ENCODE measurements at regions not wholly inside any gene's neighbourhood (a gene's known extent, or its start where the extent isn't known, plus 50 kb on each side); places are given as distances from the start of the nearest gene placed in this dataset.

DNA sequence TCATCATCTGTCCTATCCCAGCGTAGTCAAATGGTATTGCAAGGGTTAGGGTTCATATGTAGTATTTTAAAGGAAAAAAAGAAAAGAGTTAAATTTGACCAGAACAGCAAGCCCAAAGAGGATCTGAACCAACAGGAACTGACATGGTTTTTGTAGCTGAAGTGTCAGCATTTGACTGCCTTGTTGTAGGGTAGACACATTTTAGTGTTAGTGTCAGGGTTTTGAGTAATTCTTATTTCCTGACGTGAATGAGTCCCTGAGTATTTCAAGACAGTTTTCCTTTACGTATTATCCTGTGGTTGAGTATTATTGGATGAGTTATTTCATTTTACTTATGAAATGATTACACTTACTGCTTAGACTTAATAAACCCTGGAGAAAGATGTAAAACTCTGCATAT, 173.3 kb upstream of the ZEB2 start:
- no peak overlapping the region for H3K4me3 ChIP-seq (ENCODE audit: low read depth, low read length)
- TF ChIP-seq CTCF (IDR thresholded peaks at IDR 0.05; ENCODE audit: insufficient read depth, low read depth, low read length) = no peak

GRCh38 chr2:144692661-144693060, 172.7 kb upstream of the ZEB2 start:
- TF ChIP-seq CTCF (IDR thresholded peaks at IDR 0.05; ENCODE audit: insufficient read depth, low read depth, low read length) = no peak

More for the DNA sequence above, 173.3 kb upstream of the ZEB2 start:
- DNase-seq (ENCODE audit: low read depth) = no peak

DNA sequence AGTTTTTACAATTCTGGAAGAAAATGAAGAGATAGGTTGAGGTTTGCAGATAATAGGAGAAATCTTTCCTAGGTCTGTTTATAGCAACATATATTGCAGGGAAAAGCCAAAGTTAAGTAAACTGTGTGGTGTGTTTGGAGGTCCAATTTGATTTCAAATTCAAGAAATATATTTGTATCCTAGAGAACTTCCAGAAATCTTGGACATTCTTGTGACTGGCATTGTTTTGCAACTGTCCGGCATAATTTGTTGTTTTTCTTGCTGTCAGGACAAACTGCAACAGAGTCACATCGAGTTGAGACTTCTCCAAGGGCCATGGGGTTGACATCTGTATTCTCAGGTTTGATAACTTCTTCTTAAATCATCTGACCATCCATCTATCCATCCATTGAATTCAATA, 170.9 kb upstream of the ZEB2 start:
- no peak overlapping the region for H3K4me3 ChIP-seq (ENCODE audit: low read depth, low read length)
- no peak for DNase-seq (ENCODE audit: low read depth)
- TF ChIP-seq CTCF (IDR thresholded peaks at IDR 0.05; ENCODE audit: insufficient read depth, low read depth, low read length) = no peak

More at GRCh38 chr2:144692661-144693060, 172.7 kb upstream of the ZEB2 start:
- H3K4me3 ChIP-seq (ENCODE audit: low read depth, low read length) = no peak overlapping the region
- DNase-seq (ENCODE audit: low read depth) = no peak

DNA sequence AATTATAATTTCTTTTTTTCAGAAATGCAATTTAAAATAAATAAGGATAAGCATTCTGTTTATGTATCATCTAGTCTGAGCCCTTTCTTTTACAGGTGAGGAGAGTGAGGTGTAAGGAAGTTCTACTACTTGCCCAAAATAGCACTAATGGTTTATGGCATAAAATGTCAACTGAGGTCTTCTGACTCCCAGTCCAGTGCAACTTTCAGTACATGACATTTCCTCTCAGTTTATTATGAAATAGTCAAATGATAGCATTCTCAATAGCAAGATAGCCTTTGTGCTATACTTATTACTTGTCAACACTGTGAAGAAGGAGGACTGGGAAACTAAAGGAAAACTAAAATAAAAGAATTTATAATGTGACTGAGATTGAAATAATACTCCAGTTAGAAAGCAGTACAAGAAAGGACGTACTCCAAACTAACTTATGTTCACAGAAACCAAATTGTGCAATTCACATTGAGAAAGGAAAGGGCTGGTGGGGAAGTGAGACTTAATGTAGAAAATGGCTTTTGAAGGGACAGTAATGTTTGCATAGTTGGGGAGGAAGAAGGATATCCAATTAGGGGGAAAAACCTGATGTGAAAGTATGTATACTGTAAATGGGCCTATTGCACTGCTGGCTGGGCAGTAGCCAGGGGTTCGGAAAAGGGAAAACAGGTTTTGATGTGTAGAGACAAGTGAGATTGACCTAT, 166.7 kb upstream of the ZEB2 start:
- H3K4me3 ChIP-seq (ENCODE audit: low read depth, low read length) = no peak overlapping the region
- TF ChIP-seq CTCF (IDR thresholded peaks at IDR 0.05; ENCODE audit: insufficient read depth, low read depth, low read length) = no peak
- DNase-seq (ENCODE audit: low read depth) = no peak

GRCh38 chr2:144683966-144684365, 164.0 kb upstream of the ZEB2 start:
- DNase-seq (ENCODE audit: low read depth) = no peak
- no peak for TF ChIP-seq CTCF (IDR thresholded peaks at IDR 0.05; ENCODE audit: insufficient read depth, low read depth, low read length)
- no peak overlapping the region for H3K4me3 ChIP-seq (ENCODE audit: low read depth, low read length)

- no peak for TF ChIP-seq CTCF (IDR thresholded peaks at IDR 0.05; ENCODE audit: insufficient read depth, low read depth, low read length)
- no peak overlapping the region for H3K4me3 ChIP-seq (ENCODE audit: low read depth, low read length)
- no peak for DNase-seq (ENCODE audit: low read depth)
Observed at GRCh38 chr2:144683107-144683753, 163.3 kb upstream of the ZEB2 start.
